ENCODE measurements at regions not wholly inside any gene's neighbourhood (a gene's known extent, or its start where the extent isn't known, plus 50 kb on each side); places are given as distances from the start of the nearest gene placed in this dataset.

DNA sequence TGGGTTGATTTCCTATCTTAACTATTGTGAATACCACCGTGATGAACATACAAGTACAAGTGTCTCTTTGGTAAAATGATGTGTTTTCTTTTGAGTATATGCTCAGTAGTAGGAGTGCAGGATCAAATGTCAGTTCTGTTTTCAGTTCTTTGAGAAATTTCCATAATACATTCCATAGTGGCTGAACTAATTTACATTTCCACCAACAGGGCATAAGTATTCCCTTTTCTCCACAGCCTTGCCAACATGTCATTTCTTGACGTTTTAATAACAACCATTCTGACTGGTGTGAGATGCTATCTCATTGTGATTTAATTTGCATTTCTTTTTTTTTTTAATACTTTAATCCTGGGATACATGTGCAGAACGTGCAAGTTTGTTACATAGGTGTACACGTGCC is 268.8 kb downstream of the CENPW start:
- no peak for DNase-seq

DNA sequence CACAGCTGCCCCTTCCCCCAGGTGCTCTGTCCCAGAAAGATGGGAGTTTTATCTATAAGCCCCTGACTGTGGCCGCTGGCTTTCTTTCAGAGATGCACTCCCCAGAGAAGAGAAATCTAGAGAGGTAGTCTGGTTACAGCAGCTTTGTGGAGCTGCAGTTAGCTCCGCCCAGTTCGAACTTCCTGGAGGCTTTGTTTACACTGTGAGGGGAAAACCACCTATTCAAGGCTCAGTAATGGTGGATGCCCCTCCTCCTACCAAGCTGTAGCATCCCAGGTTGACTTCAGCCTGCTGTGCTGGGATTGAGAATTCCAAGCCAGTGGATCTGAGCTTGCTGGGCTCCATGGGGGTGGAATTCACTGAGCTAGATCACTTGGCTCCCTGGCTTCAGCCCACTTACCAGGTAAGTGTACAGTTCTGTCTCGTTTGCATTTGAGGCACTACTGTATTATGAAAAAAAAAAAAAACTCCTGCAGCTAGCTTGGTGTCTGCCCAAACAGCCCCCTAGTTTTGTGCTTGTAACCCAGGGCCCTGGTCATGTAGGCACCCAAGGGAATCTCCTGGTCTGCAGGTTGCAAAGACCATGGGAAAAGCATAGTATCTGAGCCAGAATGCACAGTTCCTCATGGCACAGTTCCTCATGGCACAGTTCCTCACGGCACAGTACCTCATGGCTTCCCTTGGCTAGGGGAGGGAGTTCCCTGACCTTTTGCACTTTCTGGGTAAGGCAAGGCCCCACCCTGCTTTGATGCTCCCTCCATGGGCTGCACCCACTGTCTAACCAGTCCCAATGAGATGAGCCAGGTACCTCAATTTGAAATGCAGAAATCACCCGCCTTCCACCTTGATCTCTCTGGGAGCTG is 275.0 kb downstream of the CENPW start:
- DNase-seq: no peak

DNA sequence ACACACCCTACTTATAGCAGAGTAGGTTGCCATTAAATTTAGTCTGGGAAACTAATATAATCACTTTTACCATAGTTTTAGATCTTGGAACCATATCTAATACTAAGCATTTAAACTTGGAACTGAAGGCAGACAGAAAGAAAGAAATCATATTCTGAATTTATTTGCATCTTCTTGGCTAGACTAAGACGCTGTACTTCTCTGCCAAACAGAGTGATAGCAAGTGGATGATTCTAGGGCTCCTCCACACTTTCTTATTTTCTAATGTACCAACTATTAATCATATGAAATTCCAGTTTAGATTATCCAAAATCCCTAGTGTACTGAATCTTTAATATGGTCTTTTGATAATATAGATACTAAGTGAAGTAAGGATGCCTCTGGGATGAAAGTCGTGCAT is 277.0 kb downstream of the CENPW start:
- DNase-seq: no peak

DNA sequence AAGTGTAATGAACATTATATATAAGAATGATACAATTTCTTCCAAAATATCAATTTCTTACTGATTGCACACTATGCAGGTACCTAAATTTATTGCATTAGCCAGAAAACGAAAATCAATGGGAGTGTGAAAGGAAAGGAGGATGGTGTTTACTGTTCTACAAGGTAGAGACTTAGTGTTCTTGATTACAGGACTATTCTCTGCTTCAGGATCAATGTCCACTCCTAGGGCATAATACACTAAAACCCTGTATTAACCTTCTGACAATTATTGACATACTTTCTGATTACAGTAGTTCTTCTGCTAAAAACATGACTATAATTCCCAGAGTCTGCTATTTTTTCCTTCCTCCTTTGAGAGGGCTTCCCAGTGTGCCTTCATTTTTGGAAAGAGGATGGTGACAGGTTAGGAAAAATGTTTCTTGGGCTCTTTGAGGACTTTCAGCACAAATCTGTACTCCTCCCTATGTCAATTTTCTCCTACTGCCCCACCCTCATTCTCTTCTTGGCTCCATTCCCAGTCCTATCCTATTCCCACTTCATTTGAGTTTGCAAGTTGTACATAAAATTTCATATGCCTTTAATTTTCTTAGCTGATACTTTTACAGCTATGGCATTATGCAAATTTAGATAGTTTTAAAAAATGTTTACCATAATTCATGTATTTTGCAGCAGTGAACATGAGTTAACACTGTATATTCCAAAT is 278.9 kb downstream of the CENPW start:
- no peak for DNase-seq

DNA sequence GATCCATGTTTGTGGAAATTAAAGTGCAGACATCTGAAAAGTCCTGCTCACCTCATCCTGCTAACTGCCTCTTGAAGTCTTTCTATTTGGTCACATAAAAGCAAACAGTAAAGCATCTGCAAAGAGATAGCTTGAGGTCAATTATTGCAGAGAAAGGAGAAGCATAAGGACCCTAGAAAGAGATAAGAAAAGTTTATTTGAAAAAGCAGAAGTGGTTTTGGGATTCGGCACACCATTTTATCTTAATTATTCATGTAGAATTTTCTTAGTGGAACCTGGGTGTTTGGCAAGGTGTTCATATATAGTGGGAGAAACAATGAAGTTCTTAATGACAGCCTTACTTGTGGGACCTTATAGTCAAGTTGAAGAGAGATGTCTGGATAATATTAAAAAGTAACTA is 280.8 kb downstream of the CENPW start:
- DNase-seq: no peak

DNA sequence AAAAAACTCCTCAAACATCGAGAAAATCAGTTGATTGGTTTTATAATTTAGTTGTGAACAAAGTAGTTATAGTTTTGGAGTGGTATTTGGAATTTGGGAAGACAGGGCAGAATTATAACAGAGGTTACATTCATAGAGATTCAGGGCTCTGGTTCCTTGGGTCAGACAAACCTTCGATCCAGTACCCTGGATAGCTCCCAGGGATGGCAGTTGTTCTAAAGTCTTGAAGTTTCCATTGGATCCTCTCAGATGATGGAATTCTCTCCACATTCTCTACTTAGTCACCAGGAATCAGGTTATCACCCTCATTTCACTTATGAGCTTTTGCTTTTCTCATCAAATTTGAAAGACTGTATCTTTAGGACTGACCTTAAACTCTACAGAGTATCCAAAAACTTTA is 285.1 kb downstream of the CENPW start:
- no peak for DNase-seq

DNA sequence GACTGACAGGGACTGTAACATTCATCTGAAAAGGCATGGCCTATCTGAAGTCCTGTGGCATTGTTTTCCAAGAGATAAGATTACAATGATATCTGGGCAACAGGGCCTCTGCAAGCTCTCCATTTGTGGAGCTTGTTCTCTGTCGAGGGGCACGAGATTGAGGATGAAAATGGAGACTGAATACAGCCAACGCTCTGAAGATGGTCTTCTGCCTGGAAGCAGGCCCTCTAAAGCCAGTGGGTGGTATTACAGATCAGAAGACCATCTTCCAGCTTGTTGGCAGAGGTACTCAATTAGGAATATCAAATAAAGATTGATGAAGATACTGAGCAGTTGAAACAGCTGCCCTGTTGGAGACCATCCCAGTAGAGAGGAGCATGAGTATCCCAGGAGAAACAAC is 288.2 kb downstream of the CENPW start:
- no peak for DNase-seq

DNA sequence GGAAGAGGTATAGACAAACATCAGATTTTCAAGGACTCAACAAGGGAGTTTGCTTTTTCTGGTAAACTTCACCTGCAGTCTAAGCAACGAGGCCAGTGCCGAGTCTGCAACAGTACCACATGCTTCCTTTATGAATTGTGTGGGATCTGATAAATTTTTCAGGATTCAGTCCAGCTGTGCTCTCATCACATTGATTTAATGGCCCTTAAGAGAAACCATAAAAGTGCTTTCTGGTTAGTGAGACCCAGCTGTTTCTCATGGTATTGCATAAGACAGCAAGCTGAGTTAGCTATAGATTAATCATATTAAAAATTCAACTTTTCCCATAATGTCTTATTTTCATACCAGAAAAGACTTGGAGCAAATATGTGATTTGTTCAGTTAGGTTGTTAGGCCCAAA is 291.4 kb downstream of the CENPW start:
- no peak for DNase-seq

DNA sequence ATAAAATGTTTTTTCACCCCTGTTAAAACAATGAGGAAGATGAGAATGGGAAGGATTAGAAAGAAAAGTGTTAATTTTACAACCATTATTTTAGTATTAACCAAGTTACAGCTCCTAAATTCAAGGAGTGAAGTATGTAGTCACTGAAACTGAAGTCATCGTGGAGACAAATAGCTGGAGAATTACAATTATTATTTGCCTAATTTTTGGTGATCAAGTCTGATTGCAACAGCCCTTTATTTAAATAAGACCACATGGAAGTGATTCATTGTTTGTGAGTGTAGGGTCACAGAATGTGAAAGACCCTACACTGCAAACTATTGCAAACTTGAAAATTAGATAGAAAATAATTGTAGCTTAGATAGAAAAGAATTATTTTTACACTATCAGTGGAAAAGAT is 292.4 kb downstream of the CENPW start:
- DNase-seq: no peak

DNA sequence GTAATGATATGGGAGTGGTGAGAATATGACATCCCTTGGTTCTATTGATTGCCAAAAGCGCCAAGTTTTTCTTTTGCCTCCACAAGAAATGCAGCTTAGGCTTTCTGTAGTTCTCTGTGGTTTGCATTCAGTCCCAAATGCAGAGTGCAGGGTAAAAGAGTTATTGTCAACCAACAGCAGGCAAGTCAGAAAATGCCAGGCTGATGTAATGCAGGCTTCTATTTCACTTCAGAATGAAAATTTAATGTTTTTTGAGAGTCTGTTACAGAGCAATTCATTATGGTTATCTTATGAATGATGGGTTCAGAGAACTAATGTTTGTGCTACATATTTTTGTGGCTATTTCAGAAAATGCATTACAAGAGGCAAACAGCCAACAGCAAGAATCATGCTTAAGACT is 293.5 kb downstream of the CENPW start:
- DNase-seq: no peak

DNA sequence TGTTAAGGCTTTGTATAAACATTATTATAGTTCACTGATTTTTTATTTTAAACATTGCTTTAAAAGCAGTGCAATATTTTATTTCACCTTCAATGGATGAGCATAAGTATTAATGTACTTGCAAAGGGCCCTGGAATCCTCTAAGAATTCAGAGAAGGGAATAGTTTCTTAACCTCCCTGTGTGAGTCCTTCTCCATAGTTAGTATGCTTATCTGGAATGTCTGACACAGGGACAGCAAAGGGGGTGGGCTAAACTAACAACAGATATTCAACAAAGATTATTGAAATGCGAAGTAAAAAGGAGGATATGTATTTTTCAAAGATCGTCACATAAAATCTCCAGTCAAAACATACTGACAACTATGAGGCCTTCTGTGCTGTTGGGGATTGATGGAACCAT is 300.4 kb downstream of the CENPW start:
- no peak for DNase-seq

DNA sequence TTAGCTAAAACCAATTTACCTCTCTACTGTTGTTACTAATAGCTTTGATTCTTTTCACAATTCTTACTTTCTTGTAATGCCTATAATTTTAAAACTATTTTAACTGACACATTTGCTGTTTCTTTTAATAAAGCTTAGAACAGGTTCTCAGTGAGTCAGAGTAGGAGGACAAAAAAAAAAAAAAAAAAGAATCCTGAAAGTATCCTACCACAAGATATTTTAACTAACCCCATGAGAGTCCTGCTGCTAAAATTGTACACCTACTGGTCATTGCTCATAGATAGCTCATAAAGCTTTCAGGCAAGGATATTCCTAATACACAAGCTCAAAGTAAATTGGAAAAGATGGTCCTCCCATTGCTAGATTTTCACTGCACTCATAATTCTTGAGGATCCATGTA is 301.0 kb downstream of the CENPW start:
- DNase-seq: no peak

DNA sequence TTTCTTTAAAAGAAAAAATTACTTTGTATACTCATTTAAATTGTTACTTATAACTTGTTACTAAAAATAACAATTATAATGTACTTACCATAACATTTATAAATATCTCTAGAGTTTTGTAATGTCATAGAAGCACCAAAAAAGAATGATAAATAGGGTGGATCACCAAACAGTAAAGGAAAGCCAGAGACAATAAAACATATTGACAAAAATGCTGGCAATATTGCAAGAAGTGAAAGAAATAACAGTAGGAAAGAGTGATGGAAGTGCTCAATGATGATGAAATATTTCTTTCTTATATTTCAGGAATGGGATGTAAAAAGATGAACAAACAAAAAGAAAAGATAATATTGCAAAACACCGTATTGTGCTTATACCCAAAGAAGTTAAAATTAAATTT is 301.7 kb downstream of the CENPW start:
- DNase-seq: no peak

DNA sequence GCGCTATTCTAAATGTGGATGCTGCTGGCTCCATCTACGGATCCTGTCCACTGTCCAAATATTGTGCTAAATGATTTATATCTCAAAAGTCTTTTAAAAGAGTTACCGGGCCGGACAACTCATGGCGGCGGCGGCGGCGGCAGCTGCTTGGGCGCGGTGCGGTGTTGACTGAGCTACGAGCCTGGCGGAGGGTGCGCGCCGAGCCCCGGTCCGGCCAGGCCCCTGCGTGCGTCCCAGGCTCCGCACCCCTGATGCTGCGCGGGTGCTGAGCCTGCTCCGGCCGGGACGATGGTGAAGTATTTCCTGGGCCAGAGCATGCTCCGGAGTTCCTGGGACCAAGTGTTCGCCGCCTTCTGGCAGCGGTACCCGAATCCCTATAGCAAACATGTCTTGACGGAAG is 303.4 kb downstream of the CENPW start:
- no peak for DNase-seq

DNA sequence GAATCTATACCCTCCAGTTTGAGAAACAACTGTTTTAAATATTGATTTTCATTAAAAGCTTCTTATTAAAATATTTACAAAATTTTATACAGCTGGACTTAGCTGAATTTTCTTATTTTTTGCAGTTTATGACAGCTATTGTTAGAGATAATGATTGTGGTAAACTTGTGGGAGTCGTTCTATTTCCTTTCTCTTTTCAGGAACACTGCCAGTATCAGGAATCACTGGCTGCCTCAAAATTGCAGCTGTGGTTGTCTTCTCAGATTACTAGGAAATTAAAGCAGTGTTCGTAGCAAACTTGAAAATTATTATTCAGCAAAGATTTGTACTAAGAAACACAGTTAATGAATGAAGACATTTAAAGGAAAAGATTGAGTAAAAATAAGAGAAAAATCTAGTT is 311.0 kb downstream of the CENPW start:
- no peak for DNase-seq

DNA sequence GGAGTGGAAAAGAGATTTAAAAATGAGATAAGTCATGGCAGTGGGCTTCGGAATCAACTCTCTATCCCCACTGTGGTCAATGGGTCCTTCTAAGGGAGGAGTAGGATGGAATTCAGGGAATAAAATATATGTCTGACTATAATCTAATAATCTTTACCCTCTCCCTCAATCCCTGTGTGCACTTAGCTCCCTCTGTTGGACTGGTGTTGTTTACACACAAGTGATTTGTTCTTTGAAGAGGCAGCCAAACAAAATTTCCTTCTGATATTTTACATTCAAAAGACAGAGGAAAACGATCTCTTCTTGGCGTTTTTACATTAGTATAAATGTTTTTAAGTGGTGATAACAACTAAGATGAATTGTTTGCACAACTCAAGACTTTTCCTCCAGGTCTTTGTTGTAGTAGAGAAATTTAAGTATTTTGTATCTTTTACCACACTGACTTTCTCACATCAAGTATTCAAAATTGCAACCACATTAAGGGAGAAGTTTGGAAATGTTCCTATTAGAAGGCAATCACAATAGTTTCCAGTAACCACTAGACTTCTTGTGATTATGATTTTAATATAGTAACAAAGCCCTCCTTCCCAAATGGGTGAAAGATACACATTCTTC is 317.8 kb downstream of the CENPW start:
- no peak for DNase-seq

DNA sequence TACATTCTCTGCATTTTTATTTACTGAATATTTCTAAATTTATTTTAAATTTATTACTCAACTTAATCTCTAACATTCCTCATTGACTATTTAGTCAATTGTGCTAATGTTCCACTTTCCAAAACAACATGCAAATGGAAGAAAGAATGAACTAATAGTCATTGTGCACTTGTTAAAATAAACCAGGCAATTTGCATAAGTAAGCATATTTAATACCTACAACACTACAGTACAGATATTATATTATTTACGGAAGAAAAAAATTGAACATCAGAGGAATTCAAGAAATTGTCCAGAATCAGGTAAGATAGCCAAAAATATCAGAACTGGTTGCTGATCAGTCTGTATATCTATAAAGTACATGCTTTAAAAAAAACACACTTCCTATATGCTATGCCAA is 320.5 kb downstream of the CENPW start:
- DNase-seq: no peak

DNA sequence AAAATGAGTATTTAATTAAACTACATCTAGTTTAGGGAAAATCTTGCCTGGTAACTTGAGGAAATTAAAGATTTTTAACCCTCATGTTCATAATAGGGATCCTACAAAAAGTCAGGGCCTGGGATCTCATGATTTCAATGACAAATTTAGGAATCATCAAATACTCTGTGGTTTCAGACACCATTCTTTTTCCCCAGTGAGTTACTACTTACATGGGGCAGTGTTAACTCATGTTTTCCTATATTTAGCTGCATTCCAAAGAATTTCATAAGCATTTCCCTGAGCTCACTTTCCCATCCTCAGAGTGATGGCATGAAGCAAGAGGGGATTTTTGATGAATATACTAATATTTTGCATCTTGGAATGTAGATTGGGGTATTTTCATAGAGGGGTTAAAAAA is 321.7 kb downstream of the CENPW start:
- no peak for DNase-seq

DNA sequence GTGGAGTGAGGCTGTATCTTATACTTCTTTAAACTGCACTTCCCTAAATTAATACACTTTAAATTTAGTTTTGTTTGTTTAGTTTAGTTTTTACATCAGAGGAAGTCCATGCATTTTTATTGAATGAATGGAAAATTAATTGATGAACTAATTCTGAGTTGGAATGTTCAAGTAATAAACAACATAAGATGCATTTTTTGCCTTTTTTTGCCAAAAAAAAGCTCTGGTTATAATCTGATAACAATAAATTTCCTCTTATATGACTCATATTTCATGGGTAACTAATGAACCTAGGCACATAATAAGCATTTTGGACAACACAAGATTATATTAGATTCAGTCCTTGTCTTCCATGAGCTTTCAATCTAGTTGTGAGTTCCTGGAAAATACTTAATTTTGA is 323.1 kb downstream of the CENPW start:
- no peak for DNase-seq

DNA sequence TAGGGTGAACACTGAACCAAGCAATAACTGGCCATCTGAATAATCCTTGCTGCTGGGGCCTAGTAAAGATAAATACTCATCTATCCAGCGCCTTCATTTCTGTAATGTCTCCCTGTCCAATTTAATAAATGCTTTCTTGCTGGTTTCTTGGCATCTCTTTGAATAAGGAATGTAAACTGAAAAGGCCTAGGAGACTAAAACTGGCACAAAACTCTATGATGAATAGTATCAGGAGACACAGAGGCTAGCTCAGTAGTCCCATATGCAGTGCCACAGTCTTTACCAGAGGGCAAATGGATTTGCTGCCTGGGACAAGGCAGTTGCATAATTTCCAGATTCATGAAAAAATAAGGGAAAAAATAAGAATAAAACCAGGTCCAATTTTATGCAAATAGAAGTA is 324.4 kb downstream of the CENPW start:
- DNase-seq: no peak

DNA sequence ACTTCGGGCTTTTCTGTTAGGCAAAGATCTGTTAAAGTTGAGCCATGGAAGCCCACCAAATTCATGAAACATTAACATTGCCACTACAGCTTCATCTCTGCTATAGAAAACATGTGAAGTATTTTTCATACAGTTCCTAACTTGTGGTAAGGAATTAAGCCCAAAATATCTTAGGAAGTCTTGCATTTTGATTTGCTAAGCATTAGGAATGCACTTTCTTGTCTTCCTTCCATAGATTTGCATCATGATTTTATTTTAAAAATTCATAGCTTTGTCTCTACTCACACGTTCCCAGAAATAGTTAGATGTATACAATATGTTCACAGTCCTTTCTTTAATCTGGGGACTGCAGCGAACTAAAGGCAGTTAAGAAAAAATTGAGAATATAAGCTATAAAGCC is 325.6 kb downstream of the CENPW start:
- no peak for DNase-seq

DNA sequence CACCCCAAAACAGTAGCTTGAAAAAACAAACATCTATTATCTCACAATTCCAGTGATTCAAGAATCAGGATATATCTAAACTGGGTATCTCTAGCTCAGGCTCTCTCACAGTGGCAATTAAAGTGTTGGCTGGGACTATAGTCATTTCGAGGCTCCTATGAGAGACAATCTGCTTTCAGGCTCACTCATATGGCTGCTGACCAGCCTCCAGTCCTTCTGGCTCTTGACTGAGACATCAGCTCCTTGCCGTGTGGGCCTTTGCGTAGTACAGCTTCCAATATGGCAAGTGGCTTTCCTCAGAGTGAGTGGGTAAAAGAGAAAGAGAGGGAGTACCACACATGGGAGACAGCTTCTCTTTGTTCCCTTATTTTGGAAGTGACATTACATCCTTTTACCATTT is 327.2 kb downstream of the CENPW start:
- DNase-seq: no peak

DNA sequence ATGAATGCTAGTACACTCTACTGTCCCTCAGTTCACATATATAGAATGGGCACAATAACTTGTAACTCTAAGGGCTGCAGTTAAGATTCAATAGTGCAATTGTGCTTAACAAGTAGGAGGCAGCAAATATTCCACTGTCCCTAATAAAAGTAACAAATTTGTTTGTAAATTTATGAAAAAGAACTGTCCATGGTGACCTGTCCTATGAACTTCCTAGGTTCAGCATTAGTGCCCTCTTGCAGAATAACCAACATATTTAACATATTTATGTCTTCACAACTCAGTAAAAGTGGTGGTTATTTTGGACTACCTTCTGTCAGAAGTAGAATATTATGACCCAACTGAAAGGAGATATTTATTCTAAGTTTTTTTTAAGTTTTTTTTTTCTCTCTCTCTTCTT is 327.8 kb downstream of the CENPW start:
- no peak for DNase-seq

DNA sequence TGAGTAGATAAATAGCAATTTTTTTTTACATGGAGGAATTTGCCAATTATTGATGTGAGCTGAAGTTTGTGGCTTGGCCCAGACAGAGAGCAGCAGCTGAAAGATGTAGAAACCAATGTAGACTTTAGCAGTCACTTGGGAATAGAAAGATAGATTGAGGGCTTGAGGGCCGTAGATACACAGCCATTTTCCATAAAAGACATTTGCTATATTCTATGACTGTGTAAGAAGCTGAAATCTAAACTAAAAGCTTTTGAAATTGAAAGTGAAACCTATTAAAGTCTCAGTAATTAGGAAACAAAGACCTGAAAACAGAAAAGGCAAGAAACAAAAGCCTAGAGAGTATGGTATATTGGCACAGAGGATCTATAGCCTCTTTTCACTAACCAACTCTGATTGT is 332.7 kb downstream of the CENPW start:
- DNase-seq: no peak
